Mucosa of rectum (tissue), 2 donors: ENCODE measurements at regions not wholly inside any gene's neighbourhood (a gene's known extent, or its start where the extent isn't known, plus 50 kb on each side); places are given as distances from the start of the nearest gene placed in this dataset.
"Not testable (repeated sequence)": the region's sequence is repeated elsewhere in the genome, so short reads cannot be mapped to it uniquely, and the experiment has no call there.

Experiments
- H3K27ac ChIP-seq, 2 donors: one replicate each; pipeline ENCODE4 v1.7.0; 2013; ENCODE audit warnings: inconsistent platforms in 2 of 2, low read depth in 2 of 2, low read length in 2 of 2
- H3K27me3 ChIP-seq, 2 donors: one replicate each; pipeline ENCODE4 v1.7.0; 2013; ENCODE audit warnings: low read length in 2 of 2; ENCODE audit not compliant: control insufficient read depth in 2 of 2, insufficient read depth in 2 of 2
- H3K36me3 ChIP-seq, 2 donors: one replicate each; pipeline ENCODE4 v1.7.0; 2013; ENCODE audit warnings: low read length in 2 of 2; ENCODE audit not compliant: control insufficient read depth in 2 of 2, insufficient read depth in 2 of 2
- H3K4me1 ChIP-seq, 2 donors: one replicate each; pipeline ENCODE4 v1.7.0; 2013; ENCODE audit warnings: low read length in 2 of 2, mild to moderate bottlenecking in 1 of 2; ENCODE audit not compliant: control insufficient read depth in 2 of 2, insufficient read depth in 2 of 2
- H3K4me3 ChIP-seq, 2 donors: one replicate each; pipeline ENCODE4 v1.7.0; 2013; ENCODE audit warnings: low read length in 2 of 2
- H3K9ac ChIP-seq, 2 donors: one replicate each; pipeline ENCODE4 v1.7.0; 2013; ENCODE audit warnings: low read length in 2 of 2, low read depth in 1 of 2, mild to moderate bottlenecking in 1 of 2
- H3K9me3 ChIP-seq, 2 donors: one replicate each; pipeline ENCODE4 v1.7.0; 2013; ENCODE audit warnings: low read length in 2 of 2; ENCODE audit not compliant: control insufficient read depth in 2 of 2
- donor health status: healthy.
- donor health status: Normal muscosa, but diverticular disease.

DNA sequence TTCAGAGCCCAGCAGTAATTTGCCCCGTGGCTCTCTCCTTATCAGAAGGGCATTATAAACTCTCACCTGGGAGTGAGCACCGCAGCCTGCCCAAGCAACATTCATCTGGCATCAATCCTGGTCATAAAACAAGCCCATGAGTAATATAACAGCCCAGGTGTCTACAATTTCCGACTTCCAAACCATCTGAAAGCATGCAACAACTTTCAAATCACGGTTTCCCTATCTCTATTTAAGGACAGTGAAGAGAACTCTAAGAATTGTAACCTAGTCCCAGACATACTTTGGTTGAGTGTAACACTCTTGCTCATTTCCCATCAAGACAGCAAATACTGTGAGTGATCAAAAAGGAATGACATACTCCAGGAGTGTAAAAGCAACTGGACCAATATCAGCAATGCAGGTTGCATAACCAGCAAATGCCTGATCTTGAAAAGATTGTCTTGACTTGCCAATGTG is 487.4 kb upstream of the SOX9 start:
- peaks cover 3 to 11% of the 10 kb centered on the region in 2 donors for H3K4me1 ChIP-seq
- H3K27ac ChIP-seq, result peak overlapping the region; percentile 39 to 49
- no peaks in the 10 kb centered on the region for H3K9me3 ChIP-seq
- no peaks in the 10 kb centered on the region for H3K27me3 ChIP-seq
- H3K36me3 ChIP-seq, result no peaks in the 10 kb centered on the region
- peak overlapping the region in 1 of 2 donors; percentile 4 for H3K4me3 ChIP-seq
- H3K9ac ChIP-seq, result no peak overlapping the region

DNA sequence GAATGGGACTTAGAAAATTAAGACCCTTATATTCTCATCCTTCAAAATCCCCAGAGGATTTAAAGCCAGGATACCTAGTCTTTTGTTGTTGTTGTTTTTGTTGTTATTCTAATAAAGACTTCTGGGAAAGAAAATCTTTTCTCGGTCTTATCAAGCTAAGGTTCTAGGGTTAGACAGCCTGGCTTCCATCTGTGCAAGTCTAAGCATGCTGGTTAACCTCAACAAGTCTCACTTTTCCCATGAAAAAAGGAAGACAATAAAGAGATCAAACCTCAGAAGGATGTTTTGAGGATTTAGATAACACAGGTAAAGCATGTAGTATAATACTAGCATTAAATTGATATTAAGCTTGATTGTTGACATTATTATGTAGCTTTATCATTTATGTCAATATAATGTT is 486.4 kb upstream of the SOX9 start:
- H3K27ac ChIP-seq, result peak overlapping the region in 1 of 2 donors; percentile 11
- no peaks in the 10 kb centered on the region for H3K9me3 ChIP-seq
- no peak overlapping the region for H3K9ac ChIP-seq
- H3K4me3 ChIP-seq, result no peak overlapping the region
- H3K36me3 ChIP-seq, result no peaks in the 10 kb centered on the region
- peaks cover 3 to 11% of the 10 kb centered on the region in 2 donors for H3K4me1 ChIP-seq
- H3K27me3 ChIP-seq, result no peaks in the 10 kb centered on the region

DNA sequence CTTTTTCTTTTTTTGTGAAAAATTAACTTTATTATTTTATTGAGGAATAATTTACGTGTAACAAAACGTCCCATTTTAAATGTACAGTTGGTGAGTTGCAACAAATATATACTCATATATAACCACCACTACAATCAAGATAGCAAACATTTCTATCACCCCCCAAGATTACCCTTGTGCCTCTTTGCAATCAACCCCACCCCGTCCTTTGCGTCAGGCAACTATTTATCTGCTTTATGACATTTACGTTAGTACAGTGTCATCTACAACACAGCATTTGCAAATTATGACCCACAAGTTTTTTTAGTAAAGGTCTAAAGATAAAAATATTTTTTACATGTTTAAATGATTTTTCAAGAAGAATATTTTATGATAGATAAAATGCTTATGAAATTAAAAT is 485.6 kb upstream of the SOX9 start:
- no peak overlapping the region for H3K27ac ChIP-seq
- peaks cover 3 to 11% of the 10 kb centered on the region in 2 donors for H3K4me1 ChIP-seq
- no peaks in the 10 kb centered on the region for H3K9me3 ChIP-seq
- no peak overlapping the region for H3K4me3 ChIP-seq
- no peaks in the 10 kb centered on the region for H3K36me3 ChIP-seq
- H3K9ac ChIP-seq, result no peak overlapping the region
- H3K27me3 ChIP-seq, result no peaks in the 10 kb centered on the region

DNA sequence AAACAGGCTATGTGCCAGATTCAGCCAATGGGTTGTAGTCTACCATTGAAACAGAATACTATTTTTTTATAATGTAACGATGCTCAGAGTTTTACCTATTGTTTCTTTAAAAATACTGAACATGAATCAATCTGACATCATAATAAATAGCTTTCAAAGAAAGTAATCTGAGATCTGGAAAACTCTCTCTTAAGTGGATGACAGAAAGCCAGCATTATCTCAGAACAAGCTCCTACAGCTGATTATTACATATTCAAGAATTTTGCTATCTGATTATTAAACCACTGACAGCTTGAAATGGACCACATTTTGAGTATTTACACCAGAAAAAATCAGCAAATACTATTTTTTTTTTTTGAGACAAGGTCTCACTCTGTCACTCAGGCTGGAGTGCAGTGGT is 484.2 kb upstream of the SOX9 start:
- no peaks in the 10 kb centered on the region for H3K9me3 ChIP-seq
- no peak overlapping the region for H3K9ac ChIP-seq
- H3K4me1 ChIP-seq, result peaks cover 3 to 11% of the 10 kb centered on the region in 2 donors
- no peak overlapping the region for H3K4me3 ChIP-seq
- H3K27ac ChIP-seq, result no peak overlapping the region
- H3K27me3 ChIP-seq, result no peaks in the 10 kb centered on the region
- no peaks in the 10 kb centered on the region for H3K36me3 ChIP-seq

DNA sequence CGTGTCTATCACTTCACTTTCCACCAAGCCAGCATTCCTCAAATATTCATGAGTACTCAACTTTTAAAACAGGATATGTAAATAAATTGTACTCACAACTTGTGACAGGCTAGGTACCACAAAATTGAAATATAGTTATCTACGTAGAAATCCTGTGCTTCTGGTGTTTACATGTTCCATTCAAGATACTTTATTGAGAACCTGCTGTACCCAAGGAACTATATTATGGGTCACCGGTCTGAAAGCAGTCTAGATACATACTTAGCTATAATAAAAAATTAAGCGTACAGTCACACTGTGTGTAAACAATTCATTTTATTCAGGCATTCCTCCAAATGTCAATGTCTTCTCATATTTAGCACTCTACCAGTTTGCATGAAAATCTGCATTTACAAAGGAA is 482.2 kb upstream of the SOX9 start:
- Histone ChIP-seq H3K36me3 (no peaks in the 10 kb centered on the region), H3K27me3 (no peaks in the 10 kb centered on the region), H3K27ac (no peak overlapping the region), H3K4me3 (no peak overlapping the region), H3K9ac (no peak overlapping the region), H3K9me3 (no peaks in the 10 kb centered on the region), H3K4me1 (peaks cover 0 to 3% of the 10 kb centered on the region in 2 donors)

DNA sequence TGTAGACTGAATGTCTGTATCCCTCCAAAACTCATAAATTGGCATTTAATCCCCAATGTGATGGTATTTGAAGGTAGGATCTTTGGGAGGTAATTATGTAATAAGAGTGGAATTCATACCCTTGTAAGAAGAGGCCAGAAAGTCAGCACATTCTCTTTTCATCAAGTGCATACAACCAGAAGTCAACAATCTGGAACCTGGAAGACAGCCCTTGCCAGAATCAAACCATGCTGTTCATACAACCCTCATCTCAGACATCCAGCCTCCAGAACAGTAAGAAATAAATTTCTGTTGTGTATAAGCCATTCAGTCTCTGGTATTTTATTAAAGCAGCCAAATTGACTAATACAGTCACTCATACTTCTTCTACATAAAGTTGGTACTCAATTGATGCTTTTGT is 481.0 kb upstream of the SOX9 start:
- Histone ChIP-seq H3K4me3 (no peak overlapping the region), H3K4me1 (no peaks in the 10 kb centered on the region), H3K27ac (no peak overlapping the region), H3K27me3 (no peaks in the 10 kb centered on the region), H3K9ac (no peak overlapping the region), H3K9me3 (no peaks in the 10 kb centered on the region), H3K36me3 (no peaks in the 10 kb centered on the region)

DNA sequence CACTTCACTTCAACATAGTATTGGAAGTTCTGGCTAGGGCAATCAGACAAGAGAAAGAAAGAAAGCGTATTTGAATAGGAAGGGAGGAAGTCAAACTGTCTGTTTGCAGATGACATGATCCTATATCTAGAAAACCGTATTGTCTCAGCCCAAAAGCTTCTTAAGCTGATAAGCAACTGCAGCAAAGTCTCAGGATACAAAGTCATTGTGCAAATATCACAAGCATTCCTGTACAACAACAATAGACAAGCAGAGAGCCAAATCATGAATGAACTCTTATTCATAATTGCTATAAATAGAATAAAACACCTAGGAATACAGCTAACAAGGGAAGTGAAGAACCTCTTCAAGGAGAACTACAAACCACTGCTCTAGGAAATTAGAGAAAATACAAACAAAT is 473.9 kb upstream of the SOX9 start:
- not testable (repeated sequence) for H3K9ac ChIP-seq, H3K4me3 ChIP-seq, H3K27ac ChIP-seq, H3K4me1 ChIP-seq, H3K9me3 ChIP-seq, H3K27me3 ChIP-seq, H3K36me3 ChIP-seq

DNA sequence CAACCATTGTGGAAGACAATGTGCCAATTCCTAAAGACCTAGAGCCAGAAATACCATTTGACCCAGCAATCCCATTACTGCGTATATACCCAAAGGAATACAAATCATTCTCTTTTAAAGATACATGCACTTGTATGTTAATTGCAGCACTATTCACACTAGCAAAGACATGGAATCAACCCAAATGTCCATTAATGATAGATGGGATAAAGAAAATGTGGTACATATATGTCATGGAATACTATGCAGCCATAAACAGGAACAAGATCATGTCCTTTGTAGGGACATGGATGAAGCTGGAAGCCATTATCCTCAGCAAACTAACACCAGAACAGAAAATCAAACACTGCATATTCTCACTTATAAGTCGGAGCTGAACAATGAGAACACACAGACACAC is 472.5 kb upstream of the SOX9 start:
- not testable (repeated sequence) for H3K9ac ChIP-seq, H3K27ac ChIP-seq, H3K4me1 ChIP-seq, H3K4me3 ChIP-seq, H3K9me3 ChIP-seq, H3K36me3 ChIP-seq, H3K27me3 ChIP-seq

DNA sequence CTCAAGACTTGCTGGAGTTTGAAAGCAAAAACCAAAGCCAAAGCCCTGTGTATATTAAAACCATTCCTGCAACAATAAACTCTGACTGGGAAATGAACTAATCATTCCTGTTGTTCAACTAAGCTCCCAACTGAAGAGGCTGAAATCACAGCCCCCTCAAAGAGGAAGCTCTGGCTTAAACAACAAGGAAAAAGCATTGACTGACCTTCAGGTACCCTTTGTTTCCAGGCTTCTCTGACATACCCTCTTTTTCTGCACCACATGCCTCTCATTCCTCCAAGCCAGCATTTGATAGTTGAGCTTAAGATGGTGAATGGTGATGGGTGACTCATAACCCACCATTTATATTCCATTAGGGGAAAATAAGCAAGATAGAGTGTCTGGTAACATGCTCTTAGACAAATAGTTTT is 470.9 kb upstream of the SOX9 start:
- H3K4me1 ChIP-seq, result no peaks in the 10 kb centered on the region
- no peak overlapping the region for H3K9ac ChIP-seq
- H3K27ac ChIP-seq, result no peak overlapping the region
- no peaks in the 10 kb centered on the region for H3K36me3 ChIP-seq
- H3K9me3 ChIP-seq, result no peaks in the 10 kb centered on the region
- H3K27me3 ChIP-seq, result no peaks in the 10 kb centered on the region
- no peak overlapping the region for H3K4me3 ChIP-seq

DNA sequence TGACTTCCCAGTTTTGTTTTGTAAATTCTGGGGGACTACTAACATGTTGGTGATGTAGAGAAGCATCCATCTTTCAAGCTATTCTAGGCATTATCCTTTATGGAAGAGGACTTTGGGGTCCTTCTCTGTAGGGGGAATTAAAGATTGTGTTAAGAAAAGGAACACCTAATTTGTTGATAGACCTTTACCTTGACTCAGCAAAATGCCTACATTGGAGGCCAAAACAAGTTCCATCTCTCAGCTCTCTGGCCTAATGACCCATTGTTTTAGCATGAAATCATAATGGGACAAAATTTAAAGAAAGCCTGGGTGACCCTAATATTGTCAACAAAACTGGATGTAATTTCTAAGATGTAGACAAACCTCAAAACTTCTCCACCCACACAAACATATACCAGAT is 465.3 kb upstream of the SOX9 start:
- H3K4me1 ChIP-seq, result no peaks in the 10 kb centered on the region
- H3K4me3 ChIP-seq, result no peak overlapping the region
- H3K27ac ChIP-seq, result no peak overlapping the region
- H3K36me3 ChIP-seq, result no peaks in the 10 kb centered on the region
- no peaks in the 10 kb centered on the region for H3K9me3 ChIP-seq
- no peak overlapping the region for H3K9ac ChIP-seq
- H3K27me3 ChIP-seq, result no peaks in the 10 kb centered on the region
